IPS-18c (cell line): ENCODE measurements at regions not wholly inside any gene's neighbourhood (a gene's known extent, or its start where the extent isn't known, plus 50 kb on each side); places are given as distances from the start of the nearest gene placed in this dataset.

Experiments used
- H3K4me3 ChIP-seq: 2 replicates; pipeline ENCODE4 v1.7.0; 2013; ENCODE audit warnings: low read depth, mild to moderate bottlenecking, low read length, moderate library complexity; ENCODE audit not compliant: insufficient read depth
- H3K9me3 ChIP-seq: one replicate; pipeline ENCODE4 v1.6.1; 2013; ENCODE audit warnings: mild to moderate bottlenecking, low read length, moderate library complexity; ENCODE audit not compliant: control insufficient read depth, insufficient read depth

GRCh38 chr12:93166541-93167307 is 211.0 kb upstream of the NUDT4 start:
- no peak overlapping the region for H3K4me3 ChIP-seq
- no peaks in the 10 kb centered on the region for H3K9me3 ChIP-seq

GRCh38 chr12:93167331-93167730 is 210.4 kb upstream of the NUDT4 start:
- H3K4me3 ChIP-seq: no peak overlapping the region
- H3K9me3 ChIP-seq: no peaks in the 10 kb centered on the region

- peak overlapping the region; percentile 22; the same call in 1 of the 2 replicates for H3K4me3 ChIP-seq
- H3K9me3 ChIP-seq: no peaks in the 10 kb centered on the region
Observed at GRCh38 chr12:93167841-93168492, 209.8 kb upstream of the NUDT4 start.

- no peak overlapping the region for H3K4me3 ChIP-seq
Observed at GRCh38 chr12:93168751-93169150, 209.0 kb upstream of the NUDT4 start.

GRCh38 chr12:93169536-93169935 is 208.2 kb upstream of the NUDT4 start:
- Histone ChIP-seq H3K4me3 (no peak overlapping the region), H3K9me3 (no peaks in the 10 kb centered on the region)

More at GRCh38 chr12:93168751-93169150, 209.0 kb upstream of the NUDT4 start:
- H3K9me3 ChIP-seq: no peaks in the 10 kb centered on the region

GRCh38 chr12:93170928-93171327 is 206.8 kb upstream of the NUDT4 start:
- H3K4me3 ChIP-seq: no peak overlapping the region
- no peaks in the 10 kb centered on the region for H3K9me3 ChIP-seq

GRCh38 chr12:93173178-93173957 is 204.4 kb upstream of the NUDT4 start:
- Histone ChIP-seq H3K9me3 (no peaks in the 10 kb centered on the region), H3K4me3 (no peak overlapping the region)

GRCh38 chr12:93174048-93174447 is 203.7 kb upstream of the NUDT4 start:
- Histone ChIP-seq H3K9me3 (no peaks in the 10 kb centered on the region), H3K4me3 (no peak overlapping the region)

- Histone ChIP-seq H3K4me3 (no peak overlapping the region), H3K9me3 (no peaks in the 10 kb centered on the region)
Observed at GRCh38 chr12:93174473-93174872, 203.3 kb upstream of the NUDT4 start.

GRCh38 chr12:93176165-93176564 is 201.6 kb upstream of the NUDT4 start:
- no peak overlapping the region for H3K4me3 ChIP-seq
- H3K9me3 ChIP-seq: no peaks in the 10 kb centered on the region

- H3K4me3 ChIP-seq: no peak overlapping the region
Observed at GRCh38 chr12:93176610-93177126, 201.1 kb upstream of the NUDT4 start.

GRCh38 chr12:93177208-93178153 is 200.2 kb upstream of the NUDT4 start:
- H3K9me3 ChIP-seq: no peaks in the 10 kb centered on the region

More at GRCh38 chr12:93176610-93177126, 201.1 kb upstream of the NUDT4 start:
- no peaks in the 10 kb centered on the region for H3K9me3 ChIP-seq

GRCh38 chr12:93178154-93178878 is 199.4 kb upstream of the NUDT4 start:
- H3K9me3 ChIP-seq: no peaks in the 10 kb centered on the region
- H3K4me3 ChIP-seq: no peak overlapping the region

More at GRCh38 chr12:93177208-93178153, 200.2 kb upstream of the NUDT4 start:
- no peak overlapping the region for H3K4me3 ChIP-seq

GRCh38 chr12:93179792-93180191 is 197.9 kb upstream of the NUDT4 start:
- H3K9me3 ChIP-seq: no peaks in the 10 kb centered on the region
- no peak overlapping the region for H3K4me3 ChIP-seq

- H3K9me3 ChIP-seq: no peaks in the 10 kb centered on the region
- no peak overlapping the region for H3K4me3 ChIP-seq
Observed at GRCh38 chr12:93180566-93180965, 197.2 kb upstream of the NUDT4 start.

- no peak overlapping the region for H3K4me3 ChIP-seq
Observed at GRCh38 chr12:93181409-93181965, 196.2 kb upstream of the NUDT4 start.

More at GRCh38 chr12:93181409-93181965, 196.2 kb upstream of the NUDT4 start:
- H3K9me3 ChIP-seq: no peaks in the 10 kb centered on the region
